UCSD-AML1 (cell line): ENCODE measurements at regions not wholly inside any gene's neighbourhood (a gene's known extent, or its start where the extent isn't known, plus 50 kb on each side); places are given as distances from the start of the nearest gene placed in this dataset.
"Not testable (repeated sequence)": the region's sequence is repeated elsewhere in the genome, so short reads cannot be mapped to it uniquely, and the experiment has no call there.

ENCODE experiments used
- DNase-seq: peaks from one replicate; lab custom pipeline; 2025; ENCODE audit not compliant: unreplicated experiment; lab: John Stamatoyannopoulos, UW

- DNase-seq: no peak
Observed at GRCh38 chr1:227417756-227418480, 99.6 kb upstream of the CDC42BPA start.

GRCh38 chr1:227416156-227416830 lies 98.0 kb upstream of the CDC42BPA start:
- no peak for DNase-seq

- no peak for DNase-seq
Observed at GRCh38 chr1:227415115-227415790, 97.0 kb upstream of the CDC42BPA start.

- DNase-seq: no peak
Observed at GRCh38 chr1:227411066-227411465, 92.8 kb upstream of the CDC42BPA start.

- not testable (repeated sequence) for DNase-seq
Observed at GRCh38 chr1:227406332-227406731, 88.0 kb upstream of the CDC42BPA start.

GRCh38 chr1:227403535-227403934 lies 85.2 kb upstream of the CDC42BPA start:
- no peak for DNase-seq

- DNase-seq: no peak
Observed at GRCh38 chr1:227401562-227402342, 83.5 kb upstream of the CDC42BPA start.

- no peak for DNase-seq
Observed at GRCh38 chr1:227399152-227399730, 80.9 kb upstream of the CDC42BPA start.

- no peak for DNase-seq
Observed at GRCh38 chr1:227397354-227397978, 79.2 kb upstream of the CDC42BPA start.

- no peak for DNase-seq
Observed at GRCh38 chr1:227396539-227397353, 78.5 kb upstream of the CDC42BPA start.

GRCh38 chr1:227395426-227396028 lies 77.2 kb upstream of the CDC42BPA start:
- no peak for DNase-seq

- no peak for DNase-seq
Observed at GRCh38 chr1:227392984-227393764, 74.9 kb upstream of the CDC42BPA start.

GRCh38 chr1:227391879-227392278 lies 73.6 kb upstream of the CDC42BPA start:
- DNase-seq: no peak

GRCh38 chr1:227391211-227391610 lies 72.9 kb upstream of the CDC42BPA start:
- no peak for DNase-seq

- DNase-seq: no peak
Observed at GRCh38 chr1:227390525-227390924, 72.2 kb upstream of the CDC42BPA start.

GRCh38 chr1:227388214-227389168 lies 70.2 kb upstream of the CDC42BPA start:
- DNase-seq: no peak

GRCh38 chr1:227379555-227379892 lies 61.2 kb upstream of the CDC42BPA start:
- DNase-seq: no peak
